ENCODE measurements at regions not wholly inside any gene's neighbourhood (a gene's known extent, or its start where the extent isn't known, plus 50 kb on each side); places are given as distances from the start of the nearest gene placed in this dataset.
A peak's percentile ranks its signal among the peaks of the same experiment; 100 is the strongest.

DNA sequence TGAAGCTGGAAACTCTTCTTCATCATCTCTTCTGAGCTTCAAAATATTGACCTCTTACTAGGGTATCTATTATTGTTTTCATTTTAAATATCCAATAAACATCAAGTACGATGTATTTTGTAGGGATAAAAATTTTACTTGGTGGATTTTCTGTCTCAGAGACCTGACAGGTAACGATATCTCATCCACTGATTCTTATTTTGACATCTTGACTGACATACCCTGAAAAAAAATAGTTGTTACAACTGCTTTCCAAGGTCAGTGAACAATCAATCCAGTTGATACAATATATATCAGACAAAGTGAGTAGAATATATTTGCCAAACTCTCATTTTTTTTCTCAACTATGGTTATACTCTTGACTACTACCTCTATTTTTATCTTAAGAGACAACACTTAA is 963.7 kb upstream of the CDH2 start:
- TF ChIP-seq, protein P1, sequence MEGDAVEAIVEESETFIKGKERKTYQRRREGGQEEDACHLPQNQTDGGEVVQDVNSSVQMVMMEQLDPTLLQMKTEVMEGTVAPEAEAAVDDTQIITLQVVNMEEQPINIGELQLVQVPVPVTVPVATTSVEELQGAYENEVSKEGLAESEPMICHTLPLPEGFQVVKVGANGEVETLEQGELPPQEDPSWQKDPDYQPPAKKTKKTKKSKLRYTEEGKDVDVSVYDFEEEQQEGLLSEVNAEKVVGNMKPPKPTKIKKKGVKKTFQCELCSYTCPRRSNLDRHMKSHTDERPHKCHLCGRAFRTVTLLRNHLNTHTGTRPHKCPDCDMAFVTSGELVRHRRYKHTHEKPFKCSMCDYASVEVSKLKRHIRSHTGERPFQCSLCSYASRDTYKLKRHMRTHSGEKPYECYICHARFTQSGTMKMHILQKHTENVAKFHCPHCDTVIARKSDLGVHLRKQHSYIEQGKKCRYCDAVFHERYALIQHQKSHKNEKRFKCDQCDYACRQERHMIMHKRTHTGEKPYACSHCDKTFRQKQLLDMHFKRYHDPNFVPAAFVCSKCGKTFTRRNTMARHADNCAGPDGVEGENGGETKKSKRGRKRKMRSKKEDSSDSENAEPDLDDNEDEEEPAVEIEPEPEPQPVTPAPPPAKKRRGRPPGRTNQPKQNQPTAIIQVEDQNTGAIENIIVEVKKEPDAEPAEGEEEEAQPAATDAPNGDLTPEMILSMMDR (conservative IDR thresholded peaks at IDR 0.05; ENCODE audit: low read depth, low read length) = no peak
- Histone ChIP-seq H3K4me3 (IDR thresholded peaks at IDR 0.05; ENCODE audit: insufficient read depth, low read depth, low read length) (no peak overlapping the region), H3K79me2 (ENCODE audit: insufficient read depth, low read depth) (no peaks in the 10 kb centered on the region), H3K36me3 (ENCODE audit: insufficient read depth) (no peaks in the 10 kb centered on the region), H3K27me3 (ENCODE audit: insufficient read depth, low read depth) (no peaks in the 10 kb centered on the region), H3K4me2 (no peak overlapping the region), H3K27ac (no peak overlapping the region), H3K9ac (no peak overlapping the region), H4K20me1 (ENCODE audit: insufficient read depth) (no peaks in the 10 kb centered on the region), H2AFZ (ENCODE audit: low read depth) (no peak overlapping the region), H3K4me1 (ENCODE audit: low read depth, poor library complexity, severe bottlenecking) (no peaks in the 10 kb centered on the region)

DNA sequence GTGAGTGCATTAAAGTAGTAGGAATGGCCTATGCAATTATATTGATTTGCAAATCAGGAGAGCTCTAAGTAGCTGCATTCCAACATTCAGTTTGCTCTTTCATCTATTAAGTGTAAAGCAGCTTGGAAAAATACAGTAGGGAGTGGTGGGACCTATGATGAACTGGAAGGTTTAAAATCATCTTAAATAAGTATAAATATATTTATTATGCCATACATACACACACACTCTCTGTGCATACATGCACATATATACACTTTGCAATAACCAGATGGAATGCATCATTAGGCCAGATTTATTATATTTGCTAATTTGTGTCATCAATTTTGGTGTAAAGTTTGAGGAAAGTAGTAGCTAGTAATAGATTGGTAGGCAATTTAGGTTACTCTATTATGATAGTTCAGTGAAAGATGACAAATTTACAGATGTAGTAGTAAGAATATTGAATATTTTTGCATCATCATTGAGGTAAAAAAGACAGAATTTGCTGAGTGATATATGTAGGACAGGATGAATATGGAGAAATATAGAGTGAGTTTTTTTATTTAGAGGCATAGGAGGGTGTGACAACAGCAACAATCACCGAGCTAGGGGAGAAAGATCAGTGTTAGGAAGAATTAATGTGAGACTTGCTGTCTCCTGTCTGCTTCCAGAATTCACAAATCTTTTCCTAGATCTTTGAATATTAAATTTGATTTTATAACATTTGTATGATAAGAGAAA is 961.0 kb upstream of the CDH2 start:
- TF ChIP-seq, protein P1 (conservative IDR thresholded peaks at IDR 0.05; ENCODE audit: low read depth, low read length) = no peak
- no peak overlapping the region for H3K4me2 ChIP-seq
- H2AFZ ChIP-seq (ENCODE audit: low read depth) = no peak overlapping the region
- no peaks in the 10 kb centered on the region for H4K20me1 ChIP-seq (ENCODE audit: insufficient read depth)
- no peaks in the 10 kb centered on the region for H3K79me2 ChIP-seq (ENCODE audit: insufficient read depth, low read depth)
- no peaks in the 10 kb centered on the region for H3K27me3 ChIP-seq (ENCODE audit: insufficient read depth, low read depth)
- H3K9ac ChIP-seq = no peak overlapping the region
- no peak overlapping the region for H3K4me3 ChIP-seq (IDR thresholded peaks at IDR 0.05; ENCODE audit: insufficient read depth, low read depth, low read length)
- no peaks in the 10 kb centered on the region for H3K36me3 ChIP-seq (ENCODE audit: insufficient read depth)
- H3K27ac ChIP-seq = no peak overlapping the region
- H3K4me1 ChIP-seq (ENCODE audit: low read depth, poor library complexity, severe bottlenecking) = no peaks in the 10 kb centered on the region

DNA sequence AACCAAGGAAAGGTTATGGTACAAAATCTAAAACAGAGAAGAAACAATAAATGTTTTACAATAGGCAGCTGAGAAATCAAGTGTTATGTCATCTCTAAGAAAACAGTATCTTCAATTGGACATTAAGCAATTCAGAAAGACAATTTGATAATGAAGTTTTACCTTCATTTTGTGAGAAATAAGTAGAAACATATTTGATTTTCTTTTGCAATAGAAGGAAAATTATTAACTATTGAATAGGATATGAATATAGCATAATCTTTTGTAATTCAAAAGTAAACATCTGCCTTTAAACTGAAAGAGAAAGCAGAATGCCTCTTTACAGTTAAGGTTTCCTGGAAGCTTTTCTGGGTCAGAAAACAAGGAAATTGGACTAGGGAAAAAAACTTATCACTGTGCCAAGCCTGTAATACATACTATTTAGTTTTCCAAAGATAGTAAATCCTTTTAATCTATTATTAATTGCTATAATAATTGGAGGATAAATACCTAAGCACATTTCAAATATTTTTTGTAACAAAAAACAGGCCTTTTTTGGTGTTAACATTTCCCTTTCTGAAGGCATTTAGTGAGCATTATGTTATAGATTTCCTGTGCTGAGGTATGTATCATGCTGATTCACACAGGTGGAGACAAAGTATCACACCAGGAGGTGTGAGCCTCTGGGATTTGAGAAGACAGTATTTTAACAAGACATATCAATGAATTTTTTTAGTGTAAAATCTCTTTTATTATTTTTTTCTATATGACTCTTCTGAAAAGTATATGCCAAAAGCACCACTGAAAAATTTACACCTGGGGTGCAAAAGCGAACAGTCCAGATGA is 947.0 kb upstream of the CDH2 start:
- no peak overlapping the region for H3K27ac ChIP-seq
- H2AFZ ChIP-seq (ENCODE audit: low read depth) = peak overlapping the region; percentile 25
- no peaks in the 10 kb centered on the region for H3K36me3 ChIP-seq (ENCODE audit: insufficient read depth)
- no peaks in the 10 kb centered on the region for H3K79me2 ChIP-seq (ENCODE audit: insufficient read depth, low read depth)
- peaks cover 12% of the 10 kb centered on the region for H3K4me1 ChIP-seq (ENCODE audit: low read depth, poor library complexity, severe bottlenecking)
- H3K4me3 ChIP-seq (IDR thresholded peaks at IDR 0.05; ENCODE audit: insufficient read depth, low read depth, low read length) = no peak overlapping the region
- no peak overlapping the region for H3K9ac ChIP-seq
- H3K27me3 ChIP-seq (ENCODE audit: insufficient read depth, low read depth) = no peaks in the 10 kb centered on the region
- H3K4me2 ChIP-seq = peak overlapping the region; percentile 16; the same call in 1 of the 2 replicates
- TF ChIP-seq, protein P1 (conservative IDR thresholded peaks at IDR 0.05; ENCODE audit: low read depth, low read length) = no peak
- H4K20me1 ChIP-seq (ENCODE audit: insufficient read depth) = no peaks in the 10 kb centered on the region

DNA sequence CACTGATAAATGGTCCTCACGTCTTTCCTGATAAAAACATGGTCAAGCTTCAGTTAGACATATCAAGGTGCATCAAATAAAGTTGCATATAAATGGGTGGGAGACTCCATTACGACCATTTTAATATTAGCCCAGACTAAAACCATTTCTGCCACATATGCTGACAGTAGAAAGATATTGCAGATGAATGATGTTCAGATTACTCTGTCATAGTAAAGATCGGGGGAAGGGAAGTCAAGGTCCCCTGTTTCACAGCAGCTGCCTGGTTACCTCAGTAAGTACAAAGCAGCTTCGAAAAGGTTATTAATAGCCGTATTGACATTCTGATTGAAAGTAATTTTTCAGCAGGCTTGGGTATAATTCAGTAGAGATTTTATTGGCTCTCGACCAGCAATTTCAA is 927.7 kb upstream of the CDH2 start:
- Histone ChIP-seq H2AFZ (ENCODE audit: low read depth) (no peak overlapping the region), H4K20me1 (ENCODE audit: insufficient read depth) (no peaks in the 10 kb centered on the region), H3K27me3 (ENCODE audit: insufficient read depth, low read depth) (no peaks in the 10 kb centered on the region)

More for the DNA sequence above, 927.7 kb upstream of the CDH2 start:
- Histone ChIP-seq H3K79me2 (ENCODE audit: insufficient read depth, low read depth) (no peaks in the 10 kb centered on the region), H3K4me3 (IDR thresholded peaks at IDR 0.05; ENCODE audit: insufficient read depth, low read depth, low read length) (no peak overlapping the region), H3K4me1 (ENCODE audit: low read depth, poor library complexity, severe bottlenecking) (no peaks in the 10 kb centered on the region), H3K27ac (no peak overlapping the region), H3K36me3 (ENCODE audit: insufficient read depth) (no peaks in the 10 kb centered on the region), H3K9ac (no peak overlapping the region), H3K4me2 (no peak overlapping the region)
- TF ChIP-seq, protein P1 (conservative IDR thresholded peaks at IDR 0.05; ENCODE audit: low read depth, low read length) = no peak
